GM21717 (cell line): ENCODE measurements at regions not wholly inside any gene's neighbourhood (a gene's known extent, or its start where the extent isn't known, plus 50 kb on each side); places are given as distances from the start of the nearest gene placed in this dataset.
"Not testable (repeated sequence)": the region's sequence is repeated elsewhere in the genome, so short reads cannot be mapped to it uniquely, and the experiment has no call there.

ENCODE experiments used
- ATAC-seq: cut with Tn5 transposase; IDR thresholded peaks from one replicate; pipeline ENCODE4 v1.9.1; 2021; ENCODE audit warnings: mild to moderate bottlenecking, moderate library complexity; ENCODE audit not compliant: unreplicated experiment

GRCh38 chr6:72530750-72531149 is 91.1 kb upstream of the KCNQ5 start:
- ATAC-seq: no peak

DNA sequence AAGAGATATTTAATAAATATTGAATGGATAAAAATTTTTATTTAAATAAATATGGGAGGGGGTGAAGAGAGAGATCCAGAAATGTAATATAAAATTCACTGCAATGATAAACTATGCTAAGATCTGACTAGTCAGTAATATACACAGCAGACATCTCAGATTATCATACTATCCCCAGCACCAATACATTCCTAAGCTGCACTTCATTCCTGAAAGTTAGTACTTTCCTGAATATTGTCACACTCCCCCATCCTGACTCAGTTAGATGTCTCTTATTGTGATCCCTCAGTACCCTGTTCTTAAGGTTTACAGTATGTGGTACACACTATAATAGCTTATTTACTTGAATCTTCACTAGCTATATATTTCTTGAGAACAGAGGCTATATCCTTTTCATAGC is 88.3 kb upstream of the KCNQ5 start:
- no peak for ATAC-seq

DNA sequence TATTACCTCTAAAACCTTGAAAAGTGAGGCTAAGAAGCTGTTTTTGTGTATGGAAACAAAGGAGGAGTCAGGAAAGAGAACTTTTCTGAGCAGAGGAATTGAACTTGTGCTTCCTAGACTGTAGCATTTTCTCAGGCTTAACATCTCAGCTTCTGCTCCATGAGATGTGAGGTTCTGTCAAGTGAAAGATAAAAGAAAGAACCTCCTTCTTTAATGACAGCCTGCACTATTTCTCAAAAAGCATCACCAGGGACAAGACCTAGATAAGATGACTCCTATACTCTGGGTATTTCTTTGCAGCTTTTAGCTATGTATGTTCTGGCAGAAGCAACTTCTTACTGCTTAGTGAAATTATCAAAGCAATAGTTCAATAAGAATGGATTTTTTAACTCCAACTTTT is 87.6 kb upstream of the KCNQ5 start:
- no peak for ATAC-seq

DNA sequence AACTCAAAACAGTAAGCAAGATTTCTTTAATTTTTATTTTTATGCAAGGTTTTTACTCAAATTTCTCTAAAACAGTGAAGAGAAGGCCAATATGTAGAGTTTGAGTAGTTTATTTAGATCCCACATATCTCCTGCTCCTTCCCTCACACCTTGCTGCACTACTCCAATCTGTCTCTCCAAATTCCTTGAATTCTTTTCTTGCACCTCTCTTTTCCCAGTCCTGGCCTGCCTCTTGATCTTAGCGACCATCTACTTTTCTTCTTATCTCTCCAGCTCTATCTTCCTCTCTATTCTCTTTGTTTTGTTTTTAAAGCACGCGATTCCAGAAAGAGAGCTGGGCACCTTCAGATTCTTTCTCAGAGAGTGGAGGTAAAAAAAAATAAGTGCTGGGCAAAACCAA is 86.7 kb upstream of the KCNQ5 start:
- no peak for ATAC-seq

GRCh38 chr6:72547020-72547419 is 74.8 kb upstream of the KCNQ5 start:
- no peak for ATAC-seq

DNA sequence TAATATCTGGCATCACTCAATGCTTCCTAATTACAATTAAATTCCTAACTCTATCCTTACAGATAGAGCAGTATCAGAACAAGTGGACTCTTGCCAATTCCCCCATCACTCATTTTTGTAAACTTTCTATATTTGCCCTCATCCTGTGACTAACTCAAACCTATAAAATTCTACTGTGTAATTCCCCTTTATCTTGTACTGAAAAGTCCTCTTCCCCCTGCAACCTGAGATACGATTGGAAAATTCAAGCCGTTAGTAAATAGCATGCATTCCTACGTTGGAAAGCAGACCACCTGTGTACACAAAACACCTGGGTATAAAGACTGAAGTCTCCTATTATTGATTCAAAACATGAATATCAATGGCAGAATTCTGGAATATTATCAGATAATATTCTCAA is 70.4 kb upstream of the KCNQ5 start:
- ATAC-seq: no peak

DNA sequence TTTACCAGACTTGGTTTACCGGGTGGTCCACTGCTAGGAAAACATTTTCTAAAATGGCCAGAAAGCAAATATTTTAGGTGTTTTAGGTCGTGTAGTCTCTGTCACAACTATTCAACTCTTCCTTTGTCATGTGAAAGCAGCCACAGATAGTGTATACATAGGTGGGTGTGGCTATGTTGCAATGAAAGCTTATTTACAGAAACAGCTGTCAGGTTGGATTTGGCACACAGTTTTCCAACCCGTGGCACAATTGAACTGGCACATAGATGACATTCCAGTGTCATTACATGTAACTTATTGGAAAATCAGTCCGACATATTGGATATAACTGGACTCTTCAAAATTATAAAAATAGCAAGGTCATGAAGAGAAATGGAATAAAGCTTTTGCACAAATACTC is 68.9 kb upstream of the KCNQ5 start:
- ATAC-seq: no peak

DNA sequence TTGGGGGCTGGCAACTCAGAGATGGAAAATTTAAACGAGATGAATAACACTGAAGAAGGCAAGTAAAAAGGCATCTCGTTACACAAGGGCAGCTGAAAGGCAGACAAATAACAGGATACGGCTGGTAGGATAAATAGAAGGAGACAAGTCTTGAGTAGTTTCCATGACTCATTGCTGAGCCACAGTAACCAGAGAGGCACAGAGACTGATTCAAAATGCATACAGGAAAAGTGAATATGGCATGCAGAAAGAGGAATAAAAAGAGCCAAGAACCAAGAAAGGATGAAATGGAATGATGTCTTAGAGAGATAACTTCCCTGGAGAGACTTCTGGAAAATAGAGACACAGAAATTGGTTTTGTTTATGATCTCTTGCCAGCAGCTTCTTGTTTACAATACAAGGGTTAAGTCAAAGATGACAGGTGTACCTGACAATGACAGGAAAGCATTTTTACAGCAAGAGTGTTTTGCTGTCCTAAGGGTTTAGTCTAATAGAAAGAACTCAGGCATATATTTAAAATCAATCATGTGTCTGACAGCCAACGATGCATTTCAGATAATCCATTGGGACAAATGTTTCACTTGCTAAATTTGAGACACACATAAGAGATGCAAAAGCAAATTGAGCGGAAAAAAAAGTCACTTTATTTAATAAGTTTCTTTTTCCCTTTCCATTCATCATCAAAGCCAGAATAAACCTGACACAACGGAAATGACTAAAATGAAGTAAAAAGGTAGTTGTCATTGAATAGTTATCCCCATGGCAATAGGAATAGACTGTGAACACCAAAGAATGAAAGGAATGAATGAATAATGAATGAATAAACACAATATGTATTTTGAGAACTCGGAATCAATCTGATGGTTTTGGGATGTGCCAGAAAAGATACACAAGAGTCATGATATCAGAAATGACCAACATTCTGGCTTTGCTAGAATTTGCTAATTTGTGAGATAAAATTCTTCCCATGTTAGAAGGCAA is 68.0 kb upstream of the KCNQ5 start:
- no peak for ATAC-seq

GRCh38 chr6:72554761-72555221 is 67.1 kb upstream of the KCNQ5 start:
- ATAC-seq: no peak

- ATAC-seq: no peak
These were observed 62.8 kb upstream of the KCNQ5 start for GRCh38 chr6:72559067-72559466.

- ATAC-seq: no peak
These were observed 62.3 kb upstream of the KCNQ5 start for GRCh38 chr6:72559555-72559954.

GRCh38 chr6:72560721-72561593 is 60.9 kb upstream of the KCNQ5 start:
- no peak for ATAC-seq

DNA sequence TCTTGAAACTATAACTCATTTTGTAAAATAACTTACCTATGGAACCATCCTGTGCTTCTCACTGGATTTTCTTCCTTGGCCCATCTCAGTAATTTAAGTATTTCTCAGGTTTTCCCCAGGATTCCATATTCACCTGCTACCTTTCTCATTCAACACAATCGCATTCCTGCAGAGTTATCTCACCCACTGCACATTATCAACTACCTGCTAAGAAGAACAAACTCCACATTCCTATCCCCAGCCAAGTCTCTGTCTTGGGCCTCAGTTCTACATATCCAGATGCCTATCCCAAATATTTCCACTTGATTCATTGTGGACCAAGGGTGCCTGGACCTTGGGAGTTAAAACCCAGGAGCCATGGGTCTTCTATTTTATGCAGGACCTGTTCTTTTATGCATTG is 60.2 kb upstream of the KCNQ5 start:
- ATAC-seq: no peak

DNA sequence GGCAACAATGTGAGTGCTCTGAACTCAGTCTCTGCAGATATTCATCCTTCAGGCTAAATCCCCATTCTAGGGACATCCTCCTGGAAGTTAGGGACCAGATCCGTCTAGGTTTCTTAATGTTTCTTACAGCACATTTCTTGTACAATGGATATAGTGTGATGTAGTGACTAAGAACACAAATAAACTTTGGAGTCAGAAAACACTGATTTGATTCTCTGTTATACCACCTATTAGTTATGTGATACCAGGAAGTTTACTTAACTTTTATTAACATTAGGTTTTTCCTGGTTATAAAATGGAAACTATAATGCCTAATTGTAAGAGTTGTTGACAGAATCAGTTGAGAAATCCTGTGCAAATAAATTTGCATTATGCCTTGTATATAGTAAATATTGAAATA is 57.6 kb upstream of the KCNQ5 start:
- ATAC-seq: no peak

- not testable (repeated sequence) for ATAC-seq
These were observed 49.9 kb upstream of the KCNQ5 start for GRCh38 chr6:72571993-72572392.
